DND-41 (cell line): ENCODE measurements at regions not wholly inside any gene's neighbourhood (a gene's known extent, or its start where the extent isn't known, plus 50 kb on each side); places are given as distances from the start of the nearest gene placed in this dataset.

Experiments
- ATAC-seq: fragments of 200-7000 bp; cut with Tn5 transposase; 3 replicates; pipeline ENCODE4 v1.9.1; 2021; ENCODE audit warnings: low read depth; ENCODE audit not compliant: insufficient read depth
- DNase-seq: peaks from one replicate; pipeline ENCODE4 v3.0.0-alpha.2; 2020
- H2AFZ ChIP-seq: 2 replicates; pipeline ENCODE4 v1.6.0; 2012; ENCODE audit warnings: low read depth, low read length
- H3K27ac ChIP-seq: 2 replicates; pipeline ENCODE4 v1.5.1; 2012; ENCODE audit warnings: low read length, inconsistent platforms
- H3K27me3 ChIP-seq: fragments of 200-600 bp; sonication (generic); 2 replicates; pipeline ENCODE4 v1.6.0; 2012; ENCODE audit warnings: low read length, mild to moderate bottlenecking, inconsistent platforms; ENCODE audit not compliant: insufficient read depth, poor library complexity
- H3K36me3 ChIP-seq: 2 replicates; pipeline ENCODE4 v1.5.1; 2012; ENCODE audit warnings: low read length, inconsistent platforms; ENCODE audit not compliant: insufficient read depth
- H3K4me1 ChIP-seq: 2 replicates; pipeline ENCODE4 v1.5.1; 2012; ENCODE audit warnings: mild to moderate bottlenecking, low read length; ENCODE audit not compliant: insufficient read depth
- H3K4me2 ChIP-seq: 2 replicates; pipeline ENCODE4 v1.6.0; 2012; ENCODE audit warnings: mild to moderate bottlenecking, moderate library complexity, low read length, inconsistent platforms; ENCODE audit not compliant: insufficient read depth
- H3K4me3 ChIP-seq, 2 experiments: fragments of 200-600 bp in 1 of 2; shearing (Covaris generic) in 1 of 2; 2 replicates each; pipeline ENCODE4 v1.5.1; 2012 to 2016; ENCODE audit warnings: inconsistent platforms in 2 of 2, low read length in 2 of 2, mild to moderate bottlenecking in 2 of 2, low read depth in 1 of 2, moderate library complexity in 1 of 2
- H3K79me2 ChIP-seq: 2 replicates; pipeline ENCODE4 v1.6.0; 2012; ENCODE audit warnings: low read length, inconsistent platforms; ENCODE audit not compliant: insufficient read depth
- H3K9ac ChIP-seq: 2 replicates; pipeline ENCODE4 v1.6.0; 2012; ENCODE audit warnings: low read depth, mild to moderate bottlenecking, inconsistent platforms, low read length, moderate library complexity
- H3K9me3 ChIP-seq: 2 replicates; pipeline ENCODE4 v1.5.1; 2012; ENCODE audit warnings: low read length, moderate library complexity, mild to moderate bottlenecking, inconsistent platforms; ENCODE audit not compliant: insufficient read depth, severe bottlenecking
- H4K20me1 ChIP-seq: 2 replicates; pipeline ENCODE4 v1.6.0; 2012; ENCODE audit warnings: low read length; ENCODE audit not compliant: insufficient read depth
- CTCF ChIP-seq: IDR thresholded peaks from 2 replicates; pipeline ENCODE4 v1.5.1; 2012; ENCODE audit warnings: borderline replicate concordance, low read length, moderate library complexity, mild to moderate bottlenecking; ENCODE audit not compliant: poor library complexity, severe bottlenecking; ENCODE audit errors: extremely low read depth
- EZH2 ChIP-seq: IDR thresholded peaks from 3 replicates; pipeline ENCODE4 v1.6.1; 2012; ENCODE audit warnings: borderline replicate concordance, low read depth, mild to moderate bottlenecking, moderate library complexity, low read length, inconsistent platforms; ENCODE audit not compliant: severe bottlenecking

GRCh38 chr11:38814670-38815069, 2216.6 kb upstream of the RAG2 start:
- Histone ChIP-seq H3K4me1 (no peaks in the 10 kb centered on the region), H3K27ac (no peak overlapping the region), H3K9me3 (peaks cover 2% of the 10 kb centered on the region), H3K9ac (no peak overlapping the region), H4K20me1 (no peaks in the 10 kb centered on the region), H3K27me3 (no peaks in the 10 kb centered on the region), H3K79me2 (no peaks in the 10 kb centered on the region), H2AFZ (no peak overlapping the region), H3K4me2 (no peak overlapping the region), H3K36me3 (no peaks in the 10 kb centered on the region), H3K4me3 (no peak overlapping the region)
- ATAC-seq, result no peak
- no peak for DNase-seq
- TF ChIP-seq CTCF, result no peak
- no peak for TF ChIP-seq EZH2

- Histone ChIP-seq H4K20me1 (no peaks in the 10 kb centered on the region), H3K9ac (no peak overlapping the region), H3K4me2 (no peak overlapping the region), H3K4me1 (no peaks in the 10 kb centered on the region), H2AFZ (no peak overlapping the region), H3K36me3 (no peaks in the 10 kb centered on the region), H3K79me2 (no peaks in the 10 kb centered on the region), H3K9me3 (peaks cover 2% of the 10 kb centered on the region), H3K4me3 (no peak overlapping the region), H3K27me3 (no peaks in the 10 kb centered on the region), H3K27ac (no peak overlapping the region)
- no peak for DNase-seq
- no peak for ATAC-seq
- TF ChIP-seq EZH2, result no peak
- TF ChIP-seq CTCF, result no peak
Observed at GRCh38 chr11:38809521-38809920, 2211.5 kb upstream of the RAG2 start.

GRCh38 chr11:38796281-38796680, 2198.2 kb upstream of the RAG2 start:
- Histone ChIP-seq H3K36me3 (no peaks in the 10 kb centered on the region), H3K9me3 (no peaks in the 10 kb centered on the region), H3K4me1 (no peaks in the 10 kb centered on the region), H3K9ac (no peak overlapping the region), H2AFZ (no peak overlapping the region), H4K20me1 (no peaks in the 10 kb centered on the region), H3K27ac (no peak overlapping the region), H3K79me2 (no peaks in the 10 kb centered on the region), H3K4me3 (no peak overlapping the region), H3K4me2 (no peak overlapping the region), H3K27me3 (no peaks in the 10 kb centered on the region)
- DNase-seq (no peak), ATAC-seq (no peak)
- TF ChIP-seq EZH2 (no peak), CTCF (no peak)

GRCh38 chr11:38795027-38795426, 2197.0 kb upstream of the RAG2 start:
- Histone ChIP-seq H3K36me3 (no peaks in the 10 kb centered on the region), H3K9ac (no peak overlapping the region), H3K9me3 (no peaks in the 10 kb centered on the region), H3K79me2 (no peaks in the 10 kb centered on the region), H4K20me1 (no peaks in the 10 kb centered on the region), H3K4me2 (no peak overlapping the region), H3K4me1 (no peaks in the 10 kb centered on the region), H3K4me3 (no peak overlapping the region), H3K27ac (no peak overlapping the region), H2AFZ (no peak overlapping the region), H3K27me3 (no peaks in the 10 kb centered on the region)
- ATAC-seq (no peak), DNase-seq (no peak)
- TF ChIP-seq EZH2 (no peak), CTCF (no peak)
